Activated CD4-positive, alpha-beta T cell treated with anti-CD3 and anti-CD28 coated beads for 36 hours (primary cell): ENCODE measurements at regions not wholly inside any gene's neighbourhood (a gene's known extent, or its start where the extent isn't known, plus 50 kb on each side); places are given as distances from the start of the nearest gene placed in this dataset.
"Not testable (repeated sequence)": the region's sequence is repeated elsewhere in the genome, so short reads cannot be mapped to it uniquely, and the experiment has no call there.

Experiments
- ATAC-seq: fragments of 200-7000 bp; cut with Tn5 transposase; one replicate; pipeline ENCODE4 v1.10.0; 2021; ENCODE audit warnings: mild to moderate bottlenecking, moderate library complexity
- CTCF ChIA-PET: fragments of 350-600 bp; sonication (Branson Sonifier 250); formaldehyde crosslinking; loops from one replicate; lab custom pipeline; 2021; ENCODE audit warnings: antibody characterized with exemption; lab: Charles Lee
- POLR2A ChIA-PET: fragments of 350-600 bp; sonication (Branson Sonifier 250); formaldehyde crosslinking; loops from one replicate; lab custom pipeline; 2021; ENCODE audit warnings: antibody characterized with exemption, inconsistent platforms; lab: Charles Lee
- DNase-seq: peaks from one replicate; pipeline ENCODE4 v3.0.0-alpha.2; 2020
- H3K27ac Mint-ChIP-seq: one replicate; pipeline ENCODE4 v1.8.0; 2021; ENCODE audit warnings: mixed read lengths
- H3K27me3 Mint-ChIP-seq: one replicate; pipeline ENCODE4 v1.8.0; 2021; ENCODE audit warnings: mixed read lengths
- H3K36me3 Mint-ChIP-seq: one replicate; pipeline ENCODE4 v1.8.0; 2021; ENCODE audit warnings: low read depth, mixed read lengths
- H3K4me1 Mint-ChIP-seq: one replicate; pipeline ENCODE4 v1.8.0; 2021; ENCODE audit warnings: mixed read lengths
- H3K4me3 Mint-ChIP-seq: one replicate; pipeline ENCODE4 v1.8.0; 2021; ENCODE audit warnings: mild to moderate bottlenecking, moderate library complexity, mixed read lengths
- H3K9me3 Mint-ChIP-seq: one replicate; pipeline ENCODE4 v1.8.0; 2021; ENCODE audit warnings: low read depth, mixed read lengths
- intact Hi-C, 2 experiments: fragments of 100-400 bp; cut with DNase I in 1 of 2; cut with micrococcal nuclease in 1 of 2; formaldehyde crosslinking; loops; one replicate each; pipeline versions ENCODE4 v1.14.2 to v1.15.1; 2022 to 2024; cut with DNase I, micrococcal nuclease

- POLR2A ChIA-PET, H3K4me1 Mint-ChIP-seq, ATAC-seq, H3K9me3 Mint-ChIP-seq, DNase-seq, H3K36me3 Mint-ChIP-seq, H3K27me3 Mint-ChIP-seq, intact Hi-C loops, H3K27ac Mint-ChIP-seq, H3K4me3 Mint-ChIP-seq, CTCF ChIA-PET: not testable (repeated sequence)
Observed at GRCh38 chr11:98733378-98733777, 287.4 kb upstream of the CNTN5 start.

GRCh38 chr11:98734686-98735085, 286.1 kb upstream of the CNTN5 start:
- CTCF ChIA-PET: interaction anchor here (0.5 kb wide), 1 partner anchor 1333 kb away, joined by 4 read pairs; no protein-coding TSS in a partner anchor
- Mint-ChIP-seq H3K4me3 (no peak overlapping the region), H3K36me3 (no peaks in the 10 kb centered on the region), H3K9me3 (peaks cover 3% of the 10 kb centered on the region), H3K4me1 (no peaks in the 10 kb centered on the region), H3K27me3 (no peaks in the 10 kb centered on the region), H3K27ac (no peak overlapping the region)
- DNase-seq: no peak
- intact Hi-C loops: no loop called here
- ATAC-seq: no peak
- POLR2A ChIA-PET: no interaction called here

GRCh38 chr11:98736833-98737232, 283.9 kb upstream of the CNTN5 start:
- H3K9me3 Mint-ChIP-seq: peaks cover 3% of the 10 kb centered on the region
- DNase-seq (no peak), ATAC-seq (no peak)
- H3K4me1 Mint-ChIP-seq: no peaks in the 10 kb centered on the region
- ChIA-PET POLR2A (no interaction called here), CTCF (no interaction called here)
- H3K36me3 Mint-ChIP-seq: no peaks in the 10 kb centered on the region
- no peak overlapping the region for H3K27ac Mint-ChIP-seq
- H3K4me3 Mint-ChIP-seq: no peak overlapping the region
- H3K27me3 Mint-ChIP-seq: no peaks in the 10 kb centered on the region
- intact Hi-C loops: no loop called here

- peaks cover 9% of the 10 kb centered on the region for H3K9me3 Mint-ChIP-seq
- ChIA-PET CTCF (interaction anchor here (0.9 kb wide), 1 partner anchor 1113 kb away, joined by 3 read pairs; no protein-coding TSS in a partner anchor), POLR2A (interaction anchor here (0.6 kb wide), 1 partner anchor 314 kb away, joined by 3 read pairs; no protein-coding TSS in a partner anchor)
- no peaks in the 10 kb centered on the region for H3K4me1 Mint-ChIP-seq
- intact Hi-C loops: no loop called here
- DNase-seq (no peak), ATAC-seq (no peak)
- H3K36me3 Mint-ChIP-seq: no peaks in the 10 kb centered on the region
- no peaks in the 10 kb centered on the region for H3K27me3 Mint-ChIP-seq
- no peak overlapping the region for H3K27ac Mint-ChIP-seq
- no peak overlapping the region for H3K4me3 Mint-ChIP-seq
Observed at GRCh38 chr11:98740321-98740720, 280.4 kb upstream of the CNTN5 start.

- H3K27me3 Mint-ChIP-seq, ATAC-seq, H3K27ac Mint-ChIP-seq, H3K4me3 Mint-ChIP-seq, POLR2A ChIA-PET, H3K36me3 Mint-ChIP-seq, intact Hi-C loops, CTCF ChIA-PET, DNase-seq, H3K4me1 Mint-ChIP-seq: not testable (repeated sequence)
- peaks cover 22% of the 10 kb centered on the region for H3K9me3 Mint-ChIP-seq
Observed at GRCh38 chr11:98763446-98763845, 257.3 kb upstream of the CNTN5 start.

- H3K9me3 Mint-ChIP-seq: peaks cover 18% of the 10 kb centered on the region
- H3K36me3 Mint-ChIP-seq: no peaks in the 10 kb centered on the region
- no peak for DNase-seq
- no peak overlapping the region for H3K4me3 Mint-ChIP-seq
- no peaks in the 10 kb centered on the region for H3K4me1 Mint-ChIP-seq
- POLR2A ChIA-PET: no interaction called here
- H3K27ac Mint-ChIP-seq: no peak overlapping the region
- CTCF ChIA-PET: no interaction called here
- no peaks in the 10 kb centered on the region for H3K27me3 Mint-ChIP-seq
- intact Hi-C loops: no loop called here
- no peak for ATAC-seq
Observed at GRCh38 chr11:98766903-98767302, 253.8 kb upstream of the CNTN5 start.

GRCh38 chr11:98770046-98770445, 250.7 kb upstream of the CNTN5 start:
- ATAC-seq, H3K4me1 Mint-ChIP-seq, CTCF ChIA-PET, H3K27me3 Mint-ChIP-seq, POLR2A ChIA-PET, intact Hi-C loops, H3K36me3 Mint-ChIP-seq, H3K27ac Mint-ChIP-seq, H3K4me3 Mint-ChIP-seq, DNase-seq: not testable (repeated sequence)
- H3K9me3 Mint-ChIP-seq: peaks cover 16% of the 10 kb centered on the region

GRCh38 chr11:98771791-98772190, 249.0 kb upstream of the CNTN5 start:
- Mint-ChIP-seq H3K27ac (no peak overlapping the region), H3K4me1 (no peaks in the 10 kb centered on the region), H3K9me3 (peaks cover 14% of the 10 kb centered on the region), H3K4me3 (no peak overlapping the region), H3K36me3 (no peaks in the 10 kb centered on the region), H3K27me3 (no peaks in the 10 kb centered on the region)
- no peak for DNase-seq
- intact Hi-C loops: no loop called here
- ChIA-PET POLR2A (no interaction called here), CTCF (no interaction called here)
- ATAC-seq: no peak

- no peaks in the 10 kb centered on the region for H3K4me1 Mint-ChIP-seq
- POLR2A ChIA-PET: no interaction called here
- H3K9me3 Mint-ChIP-seq: peaks cover 13% of the 10 kb centered on the region
- no peaks in the 10 kb centered on the region for H3K36me3 Mint-ChIP-seq
- no peaks in the 10 kb centered on the region for H3K27me3 Mint-ChIP-seq
- CTCF ChIA-PET: no interaction called here
- ATAC-seq: no peak
- no peak for DNase-seq
- intact Hi-C loops: no loop called here
- no peak overlapping the region for H3K4me3 Mint-ChIP-seq
- no peak overlapping the region for H3K27ac Mint-ChIP-seq
Observed at GRCh38 chr11:98772893-98773292, 247.9 kb upstream of the CNTN5 start.

- ATAC-seq (no peak), DNase-seq (no peak)
- no peaks in the 10 kb centered on the region for H3K36me3 Mint-ChIP-seq
- H3K27ac Mint-ChIP-seq: no peak overlapping the region
- POLR2A ChIA-PET: no interaction called here
- no peaks in the 10 kb centered on the region for H3K4me1 Mint-ChIP-seq
- peaks cover 15% of the 10 kb centered on the region for H3K9me3 Mint-ChIP-seq
- H3K27me3 Mint-ChIP-seq: no peaks in the 10 kb centered on the region
- no peak overlapping the region for H3K4me3 Mint-ChIP-seq
- CTCF ChIA-PET: no interaction called here
- intact Hi-C loops: no loop called here
Observed at GRCh38 chr11:98793276-98793675, 227.5 kb upstream of the CNTN5 start.

GRCh38 chr11:98798333-98798732, 222.4 kb upstream of the CNTN5 start:
- POLR2A ChIA-PET: no interaction called here
- Mint-ChIP-seq H3K27ac (no peak overlapping the region), H3K4me1 (no peaks in the 10 kb centered on the region), H3K9me3 (peaks cover 6% of the 10 kb centered on the region), H3K36me3 (no peaks in the 10 kb centered on the region), H3K4me3 (no peak overlapping the region), H3K27me3 (no peaks in the 10 kb centered on the region)
- ATAC-seq (no peak), DNase-seq (no peak)
- intact Hi-C loops: no loop called here
- CTCF ChIA-PET: no interaction called here

GRCh38 chr11:98800696-98801095, 220.1 kb upstream of the CNTN5 start:
- ATAC-seq (no peak), DNase-seq (no peak)
- intact Hi-C loops: no loop called here
- Mint-ChIP-seq H3K4me3 (no peak overlapping the region), H3K27me3 (no peaks in the 10 kb centered on the region), H3K4me1 (no peaks in the 10 kb centered on the region), H3K9me3 (peaks cover 8% of the 10 kb centered on the region), H3K36me3 (no peaks in the 10 kb centered on the region), H3K27ac (no peak overlapping the region)
- ChIA-PET CTCF (interaction anchor here (2.3 kb wide), 1 partner anchor 16 kb away, joined by 5 read pairs; no protein-coding TSS in a partner anchor), POLR2A (no interaction called here)
